GM19328 (cell line): ENCODE measurements at regions not wholly inside any gene's neighbourhood (a gene's known extent, or its start where the extent isn't known, plus 50 kb on each side); places are given as distances from the start of the nearest gene placed in this dataset.
"Not testable (repeated sequence)": the region's sequence is repeated elsewhere in the genome, so short reads cannot be mapped to it uniquely, and the experiment has no call there.

Experiments
- ATAC-seq: cut with Tn5 transposase; IDR thresholded peaks from one replicate; pipeline ENCODE4 v1.9.1; 2021; ENCODE audit warnings: mild to moderate bottlenecking, moderate library complexity; ENCODE audit not compliant: unreplicated experiment

DNA sequence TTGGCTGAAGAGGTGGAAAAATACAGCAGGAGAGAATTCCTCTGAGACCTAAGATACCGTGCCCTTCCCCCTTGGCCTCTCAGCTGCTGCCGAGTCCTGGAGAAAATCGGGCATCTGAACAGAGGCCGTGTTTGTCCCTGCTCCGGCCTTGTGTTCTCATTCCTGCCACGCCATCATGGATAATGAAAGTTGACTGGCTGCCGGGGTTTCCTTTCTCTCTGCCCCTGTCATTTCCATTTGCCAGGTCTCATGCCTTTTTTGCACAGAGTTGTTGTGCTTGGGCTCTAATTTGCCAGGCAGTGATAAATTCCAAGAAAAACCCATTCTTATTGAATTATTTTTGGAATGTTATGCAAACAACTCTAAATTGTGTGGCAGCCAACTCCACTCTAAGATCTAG, 496.9 kb upstream of the TNP1 start:
- no peak for ATAC-seq

DNA sequence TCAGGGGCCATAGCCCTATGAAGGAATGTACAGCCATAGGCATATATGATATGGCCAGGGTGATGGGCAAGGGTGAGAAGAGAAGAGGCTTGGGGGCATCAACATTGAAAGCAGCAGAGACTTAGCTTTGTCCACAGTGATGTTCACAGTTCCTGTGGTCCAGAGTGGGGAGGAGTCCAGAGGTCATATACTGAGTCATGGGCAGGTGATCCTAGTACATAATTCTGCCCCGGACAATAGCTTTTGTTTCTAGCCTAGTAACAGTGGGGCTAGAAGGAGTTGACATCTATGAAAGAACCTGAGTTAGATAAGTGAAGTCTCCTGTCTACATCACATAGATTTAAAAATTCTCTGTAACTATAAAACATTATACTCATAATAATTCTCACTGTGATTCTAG, 496.3 kb upstream of the TNP1 start:
- ATAC-seq, result no peak

DNA sequence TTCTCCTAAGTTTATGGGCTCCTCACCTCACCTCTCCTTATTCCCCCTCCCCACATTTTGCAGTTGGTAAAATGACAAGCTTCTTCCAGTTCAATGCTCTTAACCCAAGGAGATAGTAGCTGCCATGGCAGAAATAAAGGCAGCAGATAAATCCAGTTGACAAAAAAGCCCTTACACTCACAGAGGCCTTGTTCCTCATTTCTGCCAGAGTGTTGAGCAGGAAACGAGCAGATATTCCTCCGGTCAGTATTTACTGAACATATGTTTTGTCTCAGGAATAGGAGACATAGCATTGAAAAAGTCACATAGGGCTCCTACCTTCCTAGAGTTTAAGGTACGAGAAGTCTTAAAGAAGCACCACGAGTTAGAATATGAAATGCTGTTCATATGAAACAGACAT, 493.7 kb upstream of the TNP1 start:
- ATAC-seq, result no peak

DNA sequence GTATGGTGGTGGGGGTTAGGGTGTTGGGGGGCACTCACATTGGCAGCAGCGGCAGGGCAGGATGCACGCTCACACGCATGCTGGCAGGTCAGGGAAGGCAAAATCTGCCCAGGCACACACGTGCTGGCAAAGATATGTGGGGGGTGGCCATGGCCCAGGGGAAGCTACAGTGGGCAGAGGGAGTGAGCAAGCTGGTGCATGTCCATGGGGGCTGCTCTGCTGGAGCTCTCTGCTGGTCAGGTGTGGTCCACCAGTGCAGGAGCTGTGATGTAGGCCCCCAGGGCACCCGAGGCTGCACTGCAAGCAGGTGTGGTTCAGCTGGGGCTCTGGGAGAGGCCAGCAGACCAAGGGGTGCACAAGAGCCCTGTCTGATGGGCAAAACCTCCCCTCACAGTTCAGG, 491.5 kb upstream of the TNP1 start:
- ATAC-seq, result no peak

DNA sequence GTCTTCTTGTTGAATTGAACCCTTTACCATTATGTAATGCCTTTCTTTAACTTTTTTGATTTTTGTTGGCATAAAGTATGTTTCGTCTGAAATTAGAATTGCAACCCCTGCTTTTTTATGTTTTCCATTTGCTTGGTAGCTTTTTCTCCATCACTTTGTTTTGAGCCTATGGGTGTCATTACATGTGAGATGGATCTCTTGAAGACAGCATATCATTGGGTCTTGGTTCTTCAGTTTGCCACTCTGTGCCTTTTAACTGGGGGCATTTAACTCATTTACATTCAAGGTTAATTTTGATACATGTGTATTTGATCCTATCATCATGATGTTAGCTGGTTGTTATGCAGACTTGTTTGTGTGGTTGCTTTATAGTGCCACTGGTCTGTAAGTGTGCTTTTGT, 489.4 kb upstream of the TNP1 start:
- no peak for ATAC-seq

DNA sequence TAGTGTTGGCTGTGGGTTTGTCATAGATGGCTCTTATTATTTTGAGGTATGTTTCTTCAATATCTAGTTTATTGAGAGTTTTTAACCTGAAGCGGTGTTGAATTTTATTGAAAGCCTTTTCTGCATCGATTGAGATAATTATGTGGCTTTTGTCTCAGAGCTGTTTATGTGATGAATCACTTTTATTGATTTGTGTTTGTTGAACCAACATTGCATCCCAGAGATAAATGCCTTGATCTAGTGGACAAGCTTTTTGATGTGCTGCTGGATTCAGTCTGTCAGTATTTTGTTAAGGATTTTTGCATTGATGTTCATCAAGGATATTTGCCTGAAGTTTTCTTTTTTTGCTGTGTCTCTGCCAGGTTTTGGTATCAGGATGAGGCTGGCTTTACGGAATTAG, 487.8 kb upstream of the TNP1 start:
- not testable (repeated sequence) for ATAC-seq

DNA sequence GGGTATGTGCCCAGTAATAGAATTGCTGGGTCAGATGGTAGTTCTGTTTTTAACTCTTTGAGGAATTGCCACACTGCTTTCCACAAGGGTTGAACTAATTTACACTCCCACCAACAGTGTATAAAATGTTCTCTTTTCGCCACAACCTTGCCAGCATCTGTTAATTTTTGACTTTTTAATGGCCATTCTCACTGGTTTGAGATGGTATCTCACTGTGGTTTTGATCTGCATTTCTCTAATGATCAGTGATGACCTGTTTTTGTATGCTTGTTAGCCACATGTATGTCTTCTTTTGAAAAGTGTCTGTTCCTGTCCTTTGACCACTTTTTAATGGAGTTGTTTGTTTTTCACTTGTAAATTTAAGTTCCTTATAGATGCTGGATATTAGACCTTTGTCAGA, 486.2 kb upstream of the TNP1 start:
- ATAC-seq, result not testable (repeated sequence)

DNA sequence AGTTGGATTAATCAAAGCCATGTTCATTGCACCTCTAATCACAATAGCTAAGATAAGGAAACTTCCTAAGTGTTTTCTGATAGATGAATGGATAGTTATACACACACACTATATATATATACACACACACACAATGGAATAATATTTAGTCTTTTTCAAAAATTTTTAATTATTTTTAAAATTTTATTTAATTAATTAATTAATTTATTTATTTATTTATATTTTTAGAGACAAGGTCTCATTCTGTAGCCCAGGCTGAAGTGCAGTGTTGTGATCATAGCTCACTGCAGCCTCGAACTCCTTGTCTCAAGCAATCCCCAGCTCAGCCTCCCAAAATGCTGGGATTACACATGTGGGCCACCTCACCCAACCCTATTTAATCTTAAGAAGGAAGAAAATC, 481.0 kb upstream of the TNP1 start:
- ATAC-seq, result no peak

DNA sequence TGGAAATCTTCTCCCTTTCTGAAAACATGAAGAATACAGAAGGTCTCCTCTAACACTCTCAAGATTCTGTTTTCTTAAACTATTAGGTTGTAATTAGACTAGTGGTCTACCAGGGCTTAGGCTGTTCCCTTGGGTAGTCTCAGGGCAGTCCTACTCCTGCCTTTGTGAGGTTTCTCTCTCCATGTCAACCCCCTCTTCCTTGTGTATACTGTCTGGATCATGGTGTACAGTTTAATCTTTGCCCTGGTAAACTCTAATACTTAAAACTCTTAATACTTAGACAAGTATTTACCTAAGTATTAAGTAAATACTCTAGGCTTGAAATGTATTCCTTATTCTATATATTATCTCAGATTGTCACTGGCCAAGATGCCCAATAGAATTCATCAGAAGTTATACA, 480.3 kb upstream of the TNP1 start:
- ATAC-seq, result no peak

DNA sequence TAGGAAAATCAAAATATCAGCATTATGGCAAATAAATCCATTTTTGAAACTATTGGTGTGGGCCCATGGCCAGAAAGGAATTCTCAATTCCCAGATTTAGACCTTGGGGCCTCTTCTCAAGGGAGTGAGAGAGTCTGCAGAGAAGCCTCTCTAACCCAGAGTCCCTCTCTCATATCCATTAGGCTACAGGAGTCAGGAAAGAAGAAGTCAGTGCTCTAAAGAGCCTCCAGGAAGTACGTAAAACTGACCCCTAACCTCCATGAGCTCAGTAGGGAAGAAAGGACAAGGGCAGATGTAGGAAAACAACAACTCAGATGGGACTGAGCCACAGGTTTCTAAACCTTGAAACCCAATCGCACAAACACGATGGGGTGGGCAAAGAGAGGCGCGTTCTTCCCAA, 479.9 kb upstream of the TNP1 start:
- ATAC-seq, result no peak

DNA sequence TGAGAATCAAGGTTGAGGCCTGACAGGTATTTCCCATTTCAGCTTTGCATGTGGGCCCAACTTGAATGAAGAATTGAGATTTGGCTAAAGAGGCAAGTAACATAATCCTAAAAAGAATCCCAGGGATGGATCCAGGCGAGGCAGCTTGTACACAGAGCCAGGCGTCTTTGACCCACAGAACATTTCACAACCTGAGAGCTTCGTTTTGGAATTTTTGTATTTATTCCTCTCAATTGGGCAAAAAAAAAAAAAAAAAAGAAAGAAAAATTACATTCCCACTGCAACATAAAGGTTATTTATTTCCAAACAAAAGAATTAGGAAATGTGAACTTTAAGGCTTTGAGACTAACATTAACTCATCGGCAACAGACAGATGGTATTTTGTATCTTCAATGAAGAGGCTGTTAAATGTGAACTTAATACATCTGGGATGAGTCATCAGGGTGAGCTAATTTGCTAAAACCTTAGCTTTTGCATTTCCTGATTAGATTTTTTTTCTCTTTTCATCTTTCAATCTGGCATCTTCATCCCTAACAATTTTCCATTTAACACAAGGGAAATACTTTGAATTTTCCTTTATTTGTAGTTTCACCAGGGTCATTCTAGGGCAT, 478.5 kb upstream of the TNP1 start:
- no peak for ATAC-seq

DNA sequence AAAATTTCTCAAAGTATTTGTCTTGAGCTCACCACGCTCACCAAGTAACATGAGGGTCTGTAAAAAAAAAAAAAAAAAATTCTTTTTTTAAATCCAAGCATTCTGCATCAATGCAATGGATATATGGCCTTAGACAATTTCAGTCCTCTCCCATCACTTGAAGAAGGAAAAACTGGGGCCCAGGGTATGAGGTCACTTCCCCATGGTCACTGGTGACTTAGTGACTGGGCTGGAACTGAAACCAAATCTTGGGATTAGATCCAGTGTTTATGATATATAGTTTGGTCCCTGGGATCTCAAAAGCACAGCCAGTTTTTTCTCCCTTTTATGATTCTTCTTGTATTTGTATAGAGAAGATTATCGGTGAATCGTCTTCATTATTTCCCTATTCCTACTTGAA, 477.9 kb upstream of the TNP1 start:
- ATAC-seq, result no peak

DNA sequence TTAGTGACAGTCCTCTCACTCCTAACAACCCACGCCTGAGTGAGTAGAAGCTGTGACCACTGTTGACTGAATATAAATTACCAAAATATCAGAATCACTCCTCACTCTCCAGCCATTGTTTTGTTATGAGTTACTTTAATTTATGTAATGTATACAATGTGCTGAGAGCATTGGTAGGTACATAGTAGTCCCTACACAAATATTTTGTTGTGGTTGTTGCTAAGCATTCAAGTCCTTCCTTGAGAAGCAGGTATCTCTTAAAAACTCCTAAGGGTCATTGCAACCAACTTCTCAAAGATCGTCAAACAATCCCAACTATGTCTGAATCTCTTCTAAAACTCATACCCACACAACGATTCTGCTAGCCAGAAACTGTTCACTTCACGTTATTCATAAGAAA, 476.8 kb upstream of the TNP1 start:
- ATAC-seq, result no peak

DNA sequence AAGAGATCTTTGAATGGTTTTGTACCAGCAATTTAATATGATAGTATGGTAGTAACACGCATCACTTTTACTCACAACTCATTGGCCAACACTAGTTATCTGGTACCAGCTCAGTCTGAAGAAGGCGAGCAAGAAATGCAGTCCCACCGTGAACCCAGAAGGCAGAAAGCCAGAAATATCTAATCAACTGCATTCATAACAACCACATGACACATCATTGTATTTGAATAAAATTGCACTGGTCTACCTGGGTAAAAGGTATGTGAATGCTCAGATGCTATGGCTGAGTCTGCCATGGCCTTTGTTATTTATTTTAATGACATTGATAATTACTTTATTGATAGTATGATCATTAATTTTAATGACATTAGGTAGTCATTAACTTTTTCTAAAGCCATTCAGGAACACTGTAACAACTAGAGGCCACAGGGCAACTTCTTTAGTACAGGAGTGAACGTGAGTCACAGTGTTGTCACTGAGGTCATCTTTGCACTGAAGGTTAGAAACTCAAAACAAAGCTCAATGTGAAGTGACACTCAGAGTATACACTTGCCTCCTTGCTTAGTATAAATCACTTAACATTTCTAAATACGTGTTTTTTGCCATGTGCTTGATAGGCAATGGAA, 475.6 kb upstream of the TNP1 start:
- ATAC-seq, result no peak

DNA sequence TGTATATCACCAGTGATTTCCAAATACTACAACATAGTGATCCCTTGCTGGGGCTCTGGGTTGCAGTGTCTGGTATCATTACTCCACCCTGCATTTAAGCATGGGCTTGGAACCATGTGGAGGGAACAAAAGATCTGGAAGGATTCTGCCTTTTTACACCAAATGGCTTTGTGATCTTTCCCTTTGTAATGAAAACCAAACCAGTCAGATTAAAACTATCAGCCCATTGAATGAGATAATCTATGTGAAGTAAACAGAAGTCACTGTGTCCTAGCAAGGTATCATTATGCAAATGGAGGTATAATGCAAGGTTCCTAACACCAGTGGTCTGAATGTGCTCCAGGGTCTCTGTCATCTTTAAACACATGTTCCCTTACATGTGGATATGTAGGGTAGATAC, 474.7 kb upstream of the TNP1 start:
- ATAC-seq, result no peak

DNA sequence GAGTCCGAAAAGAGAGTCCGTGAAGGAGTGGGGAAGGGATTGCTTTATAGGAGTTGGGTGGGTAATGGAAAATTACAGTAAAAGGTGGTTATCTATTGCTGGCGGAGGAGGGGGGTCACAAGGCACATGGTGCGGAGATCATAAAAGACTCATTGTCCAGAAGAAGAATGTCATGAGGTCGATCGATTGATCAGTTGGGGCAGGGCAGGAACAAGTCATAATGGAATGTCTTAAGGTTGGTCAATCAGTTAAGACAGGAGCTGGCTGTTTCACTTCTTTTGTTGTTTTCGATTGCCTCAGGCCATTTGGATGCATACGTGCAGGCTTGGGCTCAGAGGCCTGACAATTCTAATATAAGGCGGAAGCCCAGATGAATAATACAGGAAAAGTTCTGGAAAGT, 473.0 kb upstream of the TNP1 start:
- no peak for ATAC-seq

DNA sequence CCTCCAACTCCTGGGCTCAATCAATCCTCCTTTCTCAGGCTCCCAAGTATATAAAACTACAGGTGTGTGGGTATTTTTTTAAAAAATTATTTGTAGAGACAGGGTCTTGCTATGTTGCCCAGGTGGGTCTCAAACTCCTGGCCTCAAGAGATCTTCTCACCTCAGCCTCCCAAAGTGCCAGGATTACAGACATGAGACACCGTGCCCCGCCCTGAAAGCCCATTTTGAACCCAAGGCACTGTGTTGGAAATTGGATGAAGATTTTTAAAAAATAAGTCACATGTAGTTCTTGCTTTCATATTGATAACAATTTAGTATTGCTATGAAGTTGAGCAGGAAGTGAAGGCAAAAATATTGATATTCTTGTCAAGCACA, 472.5 kb upstream of the TNP1 start:
- no peak for ATAC-seq

DNA sequence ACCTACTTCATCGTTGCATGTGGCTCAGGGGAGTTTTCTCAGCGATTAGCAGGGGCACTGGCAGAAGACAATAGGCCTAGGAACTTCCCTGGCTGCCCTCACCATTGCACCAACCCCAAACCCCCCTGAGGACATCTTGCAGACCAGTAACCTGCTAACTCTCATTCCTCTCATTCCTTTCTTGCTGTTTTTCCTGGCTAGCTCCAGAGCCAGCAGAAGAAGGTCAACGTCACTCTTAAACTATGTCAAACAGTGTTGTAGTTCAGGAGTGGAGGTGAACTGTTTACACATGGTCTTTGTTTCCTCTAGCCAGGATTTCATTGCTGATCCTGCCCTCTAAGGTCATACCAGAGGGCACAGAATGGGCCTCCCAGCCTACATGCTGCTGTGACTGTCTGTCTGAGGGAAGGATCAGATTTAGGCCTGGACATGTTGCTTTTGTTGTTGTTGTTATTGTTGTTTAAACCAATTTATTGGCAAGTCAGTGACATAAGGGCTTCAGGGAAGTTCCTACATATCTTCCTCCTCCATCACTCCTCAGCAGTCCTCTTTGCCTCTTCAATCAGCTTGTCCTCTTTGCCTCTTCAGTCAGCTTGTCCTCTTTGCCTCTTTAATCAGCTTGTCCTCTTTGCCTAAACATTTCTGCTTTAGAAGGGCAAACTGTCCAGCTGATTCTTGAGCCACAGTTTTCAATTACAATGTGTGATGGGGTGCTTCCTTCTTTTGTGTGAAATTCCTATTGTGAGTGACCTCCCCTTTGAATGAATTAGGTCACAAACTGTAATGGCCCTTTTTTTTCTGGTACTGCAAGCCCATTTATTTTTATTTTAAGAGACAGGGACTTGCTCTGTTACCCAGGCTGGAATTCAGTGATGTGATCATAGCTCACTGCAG, 471.9 kb upstream of the TNP1 start:
- ATAC-seq, result no peak

DNA sequence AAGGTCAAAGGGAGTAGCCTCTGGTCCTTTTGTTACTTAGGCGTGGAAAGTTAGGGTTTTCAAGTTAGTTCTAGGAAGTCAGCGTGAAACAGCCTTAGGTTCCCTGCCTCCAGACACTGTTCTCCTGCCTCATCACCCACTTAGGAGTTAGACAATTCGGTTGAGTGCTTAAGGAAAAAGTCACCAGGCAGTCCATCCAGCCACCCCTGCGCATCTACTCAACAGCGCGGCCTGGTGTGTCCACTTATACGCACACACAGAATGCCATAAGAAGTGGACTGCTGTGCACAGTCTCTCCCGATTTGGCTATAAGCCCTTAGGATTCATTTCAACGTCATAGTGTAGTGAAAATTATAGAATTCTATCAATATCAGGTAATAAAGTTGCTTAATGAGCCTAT, 470.8 kb upstream of the TNP1 start:
- ATAC-seq, result no peak

DNA sequence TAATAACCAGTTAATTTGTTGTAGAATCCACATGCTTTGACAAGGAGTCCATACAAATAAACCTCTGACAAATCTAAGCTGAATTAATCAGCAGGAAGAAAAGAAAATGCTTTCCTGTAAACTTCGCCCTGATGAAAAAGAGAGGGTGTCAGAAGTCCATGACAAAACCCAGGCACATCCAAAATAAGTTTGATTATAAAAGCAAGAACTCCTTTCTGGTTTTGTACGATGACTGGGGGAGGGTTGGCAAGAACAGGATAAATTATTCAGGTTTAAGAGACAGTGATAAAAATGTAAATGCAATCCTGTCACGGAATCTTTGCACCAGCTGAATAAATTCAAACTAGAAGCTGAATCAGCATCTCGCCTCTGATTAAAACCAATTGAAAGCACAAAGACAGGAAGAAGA, 469.2 kb upstream of the TNP1 start:
- no peak for ATAC-seq

DNA sequence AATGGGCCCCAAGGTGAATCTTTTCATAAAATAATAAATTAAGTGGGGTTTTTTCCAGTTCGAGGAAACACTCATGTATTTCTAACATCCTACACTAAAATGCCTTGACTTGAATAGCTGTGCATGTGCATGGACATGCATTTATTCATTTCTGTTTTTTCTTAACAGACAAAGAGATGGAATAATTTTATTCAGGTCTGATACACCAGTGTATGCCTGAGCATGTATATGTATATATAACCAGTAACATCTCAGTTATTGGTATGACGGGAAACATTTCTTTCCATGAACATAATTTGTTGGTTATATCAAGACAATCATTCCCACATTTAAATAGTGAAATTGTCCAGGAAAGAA, 468.7 kb upstream of the TNP1 start:
- no peak for ATAC-seq

DNA sequence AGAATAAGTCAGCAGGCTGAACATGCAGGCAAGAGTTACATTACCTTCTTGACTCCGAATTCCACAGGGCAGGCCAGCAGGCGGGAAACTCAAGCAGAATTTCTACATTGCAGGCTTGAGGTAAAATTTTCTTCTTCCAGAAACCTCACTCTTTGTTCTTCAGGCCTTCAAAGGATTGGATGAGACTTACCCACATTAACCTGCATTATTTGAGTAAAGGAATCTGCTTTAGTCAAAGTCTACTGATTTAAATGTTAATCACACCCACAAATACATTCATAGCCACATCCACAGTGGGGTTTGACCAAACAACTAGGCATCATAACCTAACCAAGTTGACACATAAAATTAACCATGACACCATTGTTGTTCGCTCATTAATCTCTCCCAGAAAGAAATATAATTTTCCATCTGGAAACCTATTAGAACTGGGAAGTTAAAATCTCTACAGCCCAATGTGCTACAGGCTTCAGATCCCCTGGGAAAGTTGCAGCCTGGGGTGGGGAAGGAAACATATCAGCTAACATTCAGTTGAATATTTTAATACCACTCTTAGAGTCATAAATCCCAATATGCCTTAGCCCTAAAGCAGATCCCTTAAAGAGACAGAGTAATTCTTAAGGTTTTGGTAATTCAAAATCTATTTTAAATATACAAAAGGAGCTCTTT, 468.2 kb upstream of the TNP1 start:
- ATAC-seq, result no peak
